Spleen (tissue), 7 donors: ENCODE measurements at regions not wholly inside any gene's neighbourhood (a gene's known extent, or its start where the extent isn't known, plus 50 kb on each side); places are given as distances from the start of the nearest gene placed in this dataset.

Experiments used
- CTCF ChIP-seq, 11 experiments: fragments of 200-600 bp in 7 of 11; fragments of 450-650 bp in 4 of 11; sonication (generic) in 4 of 11; IDR thresholded peaks in 8 of 11; conservative IDR thresholded peaks in 3 of 11; 1 replicate in 7 of 11; 2 replicates in 4 of 11; pipeline versions ENCODE4 v1.4.0 to v1.8.0; 2016 to 2021; ENCODE audit warnings: antibody characterized with exemption in 11 of 11, inconsistent platforms in 4 of 11, mild to moderate bottlenecking in 1 of 11
- POLR2A ChIP-seq, 3 donors: fragments of 450-650 bp; IDR thresholded peaks; one replicate each; pipeline ENCODE4 v1.5.1; 2017; ENCODE audit warnings: antibody characterized with exemption in 3 of 3, mild to moderate bottlenecking in 1 of 3
- POLR2AphosphoS5 ChIP-seq, 3 donors: sonication (generic); formaldehyde crosslinking; IDR thresholded peaks; one replicate each; pipeline ENCODE4 v1.5.1; 2017; ENCODE audit warnings: antibody characterized with exemption in 3 of 3
- donor health status: DM: no; HTN: no; CAD: no; lungs with moderate emphysema.
- donor health status: DM: no; HTN: no; CAD: no.
- donor health status: DM: no; HTN: no; CAD: no.

- TF ChIP-seq CTCF (IDR thresholded peaks at IDR 0.05 in 8 of 11, conservative IDR thresholded peaks at IDR 0.05 in 3 of 11) (no peak), POLR2A (IDR thresholded peaks at IDR 0.05) (no peak), POLR2AphosphoS5 (IDR thresholded peaks at IDR 0.05) (no peak)
Measured at GRCh38 chr16:86307514-86307903, 202.8 kb upstream of the FOXF1 start.
